Epithelial cell of proximal tubule (primary cell): ENCODE measurements at regions not wholly inside any gene's neighbourhood (a gene's known extent, or its start where the extent isn't known, plus 50 kb on each side); places are given as distances from the start of the nearest gene placed in this dataset.

ENCODE experiments used
- DNase-seq: peaks from one replicate; pipeline ENCODE4 v3.0.0-alpha.2; 2011; ENCODE audit warnings: low read depth
- H3K4me3 ChIP-seq: 2 replicates; pipeline ENCODE4 v1.5.1; 2011; ENCODE audit warnings: low read depth, mild to moderate bottlenecking, low read length
- CTCF ChIP-seq: conservative IDR thresholded peaks from 2 replicates; pipeline ENCODE4 v1.5.1; 2012; ENCODE audit warnings: low read depth, mild to moderate bottlenecking, low read length

- peak; percentile 49 for TF ChIP-seq CTCF
- peak; percentile 3 for DNase-seq
Observed at GRCh38 chr14:21997300-21997699, 323.7 kb upstream of the OR4E1 start.

GRCh38 chr14:21995332-21995731 lies 321.7 kb upstream of the OR4E1 start:
- no peak overlapping the region for H3K4me3 ChIP-seq
- TF ChIP-seq CTCF: no peak
- no peak for DNase-seq

More at GRCh38 chr14:21997300-21997699, 323.7 kb upstream of the OR4E1 start:
- H3K4me3 ChIP-seq: no peak overlapping the region

- no peak for TF ChIP-seq CTCF
- H3K4me3 ChIP-seq: no peak overlapping the region
- DNase-seq: no peak
Observed at GRCh38 chr14:21993837-21994236, 320.2 kb upstream of the OR4E1 start.

GRCh38 chr14:21993070-21993469 lies 319.5 kb upstream of the OR4E1 start:
- TF ChIP-seq CTCF: no peak
- no peak for DNase-seq
- no peak overlapping the region for H3K4me3 ChIP-seq

- no peak for TF ChIP-seq CTCF
- DNase-seq: no peak
- H3K4me3 ChIP-seq: no peak overlapping the region
Observed at GRCh38 chr14:21991130-21991529, 317.5 kb upstream of the OR4E1 start.

GRCh38 chr14:21990116-21990515 lies 316.5 kb upstream of the OR4E1 start:
- peak; percentile 30 for TF ChIP-seq CTCF
- H3K4me3 ChIP-seq: no peak overlapping the region
- DNase-seq: no peak

GRCh38 chr14:21989090-21989489 lies 315.5 kb upstream of the OR4E1 start:
- H3K4me3 ChIP-seq: no peak overlapping the region
- no peak for DNase-seq
- no peak for TF ChIP-seq CTCF
